ENCODE measurements at regions not wholly inside any gene's neighbourhood (a gene's known extent, or its start where the extent isn't known, plus 50 kb on each side); places are given as distances from the start of the nearest gene placed in this dataset.

GRCh38 chr3:195005251-195005620, 265.7 kb downstream of the XXYLT1 start:
- DNase-seq = no peak
- Histone ChIP-seq H3K27me3 (ENCODE audit: insufficient read depth, low read length, poor library complexity, severe bottlenecking) (no peaks in the 10 kb centered on the region), H3K4me1 (ENCODE audit: insufficient read depth, low read length) (no peaks in the 10 kb centered on the region), H3K27ac (ENCODE audit: low read depth, low read length) (no peak overlapping the region), H3K9me3 (ENCODE audit: low read length) (no peaks in the 10 kb centered on the region), H3K4me3 (ENCODE audit: low read length) (no peak overlapping the region), H3K36me3 (ENCODE audit: insufficient read depth, low read length) (no peaks in the 10 kb centered on the region)
- ChIA-PET CTCF (no interaction called here), POLR2A (no interaction called here)
- Mint-ChIP-seq H3K36me3 (no peaks in the 10 kb centered on the region), H3K27ac (no peak overlapping the region), H3K9me3 (no peaks in the 10 kb centered on the region), H3K4me1 (no peaks in the 10 kb centered on the region), H3K4me3 (no peak overlapping the region), H3K27me3 (peaks cover 13 to 22% of the 10 kb centered on the region in 2 donors)

DNA sequence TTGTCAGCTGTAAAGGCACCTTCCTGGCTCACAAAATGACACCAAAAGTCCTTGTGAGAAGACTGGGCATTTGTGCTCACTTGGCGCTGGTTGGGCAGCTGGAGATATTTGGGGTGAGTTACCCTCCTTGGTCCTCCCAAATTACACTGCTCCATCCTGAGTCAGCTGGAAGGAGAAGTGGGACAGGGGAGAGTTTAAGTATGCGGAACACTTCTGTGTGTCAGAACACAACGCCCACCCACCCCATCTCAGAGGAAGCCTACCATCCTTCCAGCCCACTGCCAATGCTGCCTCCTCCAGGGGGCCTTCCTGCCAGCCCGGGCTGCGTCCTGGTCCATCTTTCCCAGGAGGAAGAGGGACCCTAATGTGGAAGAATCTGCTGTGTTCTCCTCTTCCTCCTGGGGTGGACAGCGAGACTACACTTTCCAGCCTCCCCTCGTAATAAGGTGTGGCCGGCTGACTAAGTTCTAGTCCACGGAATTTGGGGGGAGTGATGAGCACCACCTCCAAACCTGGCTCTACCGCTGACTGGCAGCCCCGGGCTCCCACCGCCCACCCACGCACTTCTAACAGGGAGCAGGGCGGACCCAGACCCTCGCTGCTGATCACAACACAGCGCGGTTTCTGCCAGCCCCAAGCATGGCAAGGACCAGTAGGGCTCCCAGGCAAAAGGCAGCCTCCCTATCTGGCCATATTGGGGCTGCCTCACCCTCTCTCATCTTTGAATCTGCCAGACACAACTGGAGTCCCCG, 265.0 kb downstream of the XXYLT1 start:
- DNase-seq = no peak
- no peaks in the 10 kb centered on the region for H3K4me1 Mint-ChIP-seq
- H3K27ac ChIP-seq (ENCODE audit: low read depth, low read length) = no peak overlapping the region
- CTCF ChIA-PET = no interaction called here
- no peaks in the 10 kb centered on the region for H3K9me3 Mint-ChIP-seq
- H3K27ac Mint-ChIP-seq = no peak overlapping the region
- H3K4me1 ChIP-seq (ENCODE audit: insufficient read depth, low read length) = no peaks in the 10 kb centered on the region
- H3K27me3 Mint-ChIP-seq = peaks cover 13 to 22% of the 10 kb centered on the region in 2 donors
- H3K4me3 ChIP-seq (ENCODE audit: low read length) = no peak overlapping the region
- no peaks in the 10 kb centered on the region for H3K27me3 ChIP-seq (ENCODE audit: insufficient read depth, low read length, poor library complexity, severe bottlenecking)
- H3K9me3 ChIP-seq (ENCODE audit: low read length) = no peaks in the 10 kb centered on the region
- no peaks in the 10 kb centered on the region for H3K36me3 Mint-ChIP-seq
- POLR2A ChIA-PET = no interaction called here
- H3K4me3 Mint-ChIP-seq = no peak overlapping the region
- H3K36me3 ChIP-seq (ENCODE audit: insufficient read depth, low read length) = no peaks in the 10 kb centered on the region

DNA sequence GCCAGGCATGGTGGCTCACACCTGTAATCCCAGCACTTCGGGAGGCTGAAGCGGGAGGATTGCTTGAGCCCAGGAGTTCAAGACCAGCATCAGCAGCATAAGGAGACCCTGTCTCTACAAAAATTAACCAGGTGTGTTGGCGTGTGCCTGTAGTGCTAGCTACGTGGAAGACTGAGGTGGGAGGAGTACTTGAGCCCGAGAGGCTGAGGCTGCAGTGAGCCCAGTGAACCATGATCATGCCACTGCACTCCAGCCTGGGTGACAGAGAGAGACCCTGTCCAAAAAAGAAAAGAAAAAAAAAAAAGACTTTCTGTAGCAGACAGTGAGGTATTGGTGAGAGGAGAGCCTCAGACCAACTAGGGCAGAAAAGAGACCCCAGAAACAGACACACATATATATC, 263.8 kb downstream of the XXYLT1 start:
- Histone ChIP-seq H3K27me3 (ENCODE audit: insufficient read depth, low read length, poor library complexity, severe bottlenecking) (no peaks in the 10 kb centered on the region), H3K9me3 (ENCODE audit: low read length) (no peaks in the 10 kb centered on the region), H3K36me3 (ENCODE audit: insufficient read depth, low read length) (no peaks in the 10 kb centered on the region), H3K27ac (ENCODE audit: low read depth, low read length) (no peak overlapping the region), H3K4me3 (ENCODE audit: low read length) (no peak overlapping the region), H3K4me1 (ENCODE audit: insufficient read depth, low read length) (no peaks in the 10 kb centered on the region)
- ChIA-PET POLR2A (no interaction called here), CTCF (no interaction called here)
- Mint-ChIP-seq H3K27me3 (peaks cover 10 to 22% of the 10 kb centered on the region in 2 donors), H3K4me3 (no peak overlapping the region), H3K27ac (no peak overlapping the region), H3K4me1 (no peaks in the 10 kb centered on the region), H3K36me3 (no peaks in the 10 kb centered on the region), H3K9me3 (no peaks in the 10 kb centered on the region)
- no peak for DNase-seq

DNA sequence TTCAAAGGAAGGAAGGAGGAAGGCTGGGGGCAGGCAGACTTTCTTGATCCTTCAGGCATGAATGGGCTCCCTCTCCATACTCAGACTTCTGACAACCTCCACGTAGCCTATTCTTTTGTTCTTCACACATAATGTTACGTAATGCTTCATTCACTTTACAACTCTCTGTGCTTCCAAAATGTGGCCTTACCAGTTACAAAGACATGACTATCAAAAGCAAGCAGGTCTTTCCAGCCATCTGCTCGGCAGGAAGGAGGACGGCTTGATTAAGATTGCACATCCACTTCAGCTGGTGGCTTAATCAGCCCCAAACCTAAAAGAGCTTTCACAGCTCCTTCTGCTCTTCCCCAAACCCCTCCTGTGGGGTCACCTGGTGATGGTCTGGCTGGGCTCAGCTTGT, 263.2 kb downstream of the XXYLT1 start:
- Mint-ChIP-seq H3K27me3 (peaks cover 10 to 21% of the 10 kb centered on the region in 2 donors), H3K4me1 (no peaks in the 10 kb centered on the region), H3K9me3 (no peaks in the 10 kb centered on the region), H3K36me3 (no peaks in the 10 kb centered on the region), H3K27ac (no peak overlapping the region), H3K4me3 (no peak overlapping the region)
- ChIA-PET POLR2A (no interaction called here), CTCF (no interaction called here)
- Histone ChIP-seq H3K27me3 (ENCODE audit: insufficient read depth, low read length, poor library complexity, severe bottlenecking) (no peaks in the 10 kb centered on the region), H3K4me3 (ENCODE audit: low read length) (no peak overlapping the region), H3K27ac (ENCODE audit: low read depth, low read length) (no peak overlapping the region), H3K4me1 (ENCODE audit: insufficient read depth, low read length) (no peaks in the 10 kb centered on the region), H3K9me3 (ENCODE audit: low read length) (no peaks in the 10 kb centered on the region), H3K36me3 (ENCODE audit: insufficient read depth, low read length) (no peaks in the 10 kb centered on the region)
- DNase-seq = no peak

GRCh38 chr3:195008816-195009215, 262.1 kb downstream of the XXYLT1 start:
- Mint-ChIP-seq H3K4me3 (no peak overlapping the region), H3K27ac (no peak overlapping the region), H3K36me3 (no peaks in the 10 kb centered on the region), H3K4me1 (no peaks in the 10 kb centered on the region), H3K27me3 (peaks cover 14 to 17% of the 10 kb centered on the region in 2 donors), H3K9me3 (no peaks in the 10 kb centered on the region)
- no peaks in the 10 kb centered on the region for H3K36me3 ChIP-seq (ENCODE audit: insufficient read depth, low read length)
- no peaks in the 10 kb centered on the region for H3K4me1 ChIP-seq (ENCODE audit: insufficient read depth, low read length)
- POLR2A ChIA-PET = no interaction called here
- H3K27ac ChIP-seq (ENCODE audit: low read depth, low read length) = no peak overlapping the region
- no peaks in the 10 kb centered on the region for H3K9me3 ChIP-seq (ENCODE audit: low read length)
- no peak for DNase-seq
- H3K4me3 ChIP-seq (ENCODE audit: low read length) = no peak overlapping the region
- CTCF ChIA-PET = no interaction called here
- no peaks in the 10 kb centered on the region for H3K27me3 ChIP-seq (ENCODE audit: insufficient read depth, low read length, poor library complexity, severe bottlenecking)

- ChIA-PET CTCF (no interaction called here), POLR2A (interaction anchor here (0.6 kb wide), 1 partner anchor 805 kb away, joined by 3 read pairs; no protein-coding TSS in a partner anchor)
- H3K4me1 ChIP-seq (ENCODE audit: insufficient read depth, low read length) = no peaks in the 10 kb centered on the region
- no peaks in the 10 kb centered on the region for H3K9me3 ChIP-seq (ENCODE audit: low read length)
- DNase-seq = no peak
- Mint-ChIP-seq H3K4me1 (peaks cover 0 to under 1% (median 0%) of the 10 kb centered on the region in 3 donors), H3K27ac (no peak overlapping the region), H3K36me3 (no peaks in the 10 kb centered on the region), H3K4me3 (no peak overlapping the region), H3K27me3 (peaks cover 10 to 14% of the 10 kb centered on the region in 2 donors), H3K9me3 (no peaks in the 10 kb centered on the region)
- no peaks in the 10 kb centered on the region for H3K27me3 ChIP-seq (ENCODE audit: insufficient read depth, low read length, poor library complexity, severe bottlenecking)
- no peaks in the 10 kb centered on the region for H3K36me3 ChIP-seq (ENCODE audit: insufficient read depth, low read length)
- H3K4me3 ChIP-seq (ENCODE audit: low read length) = no peak overlapping the region
- no peak overlapping the region for H3K27ac ChIP-seq (ENCODE audit: low read depth, low read length)
Observed at GRCh38 chr3:195009616-195010015, 261.3 kb downstream of the XXYLT1 start.

DNA sequence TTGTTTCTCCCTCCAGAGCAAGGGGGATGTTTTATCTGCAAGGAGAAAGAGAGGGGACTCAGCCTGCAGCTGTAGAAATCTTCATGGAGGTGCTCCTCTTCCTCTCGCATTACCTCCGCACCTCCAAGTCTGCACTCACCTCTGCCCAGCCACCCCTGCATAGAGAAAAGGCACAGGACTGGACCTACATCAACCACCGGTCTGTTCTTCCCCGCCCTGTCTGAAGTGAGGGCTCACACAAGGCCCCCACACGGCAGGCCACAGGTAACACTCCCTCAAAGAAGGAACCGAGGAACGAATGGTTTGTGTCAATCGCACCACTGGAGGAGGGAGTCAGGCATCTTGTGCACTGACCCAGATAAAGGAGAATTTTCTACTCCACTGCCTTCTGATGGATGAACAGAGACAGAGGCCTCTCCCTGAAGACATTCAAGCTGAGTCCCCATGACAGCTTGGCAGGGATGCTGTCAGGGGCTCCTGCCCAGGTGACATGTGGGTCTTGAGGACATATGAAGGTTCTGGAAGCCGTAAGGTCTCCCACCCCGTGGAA, 260.3 kb downstream of the XXYLT1 start:
- Histone ChIP-seq H3K27ac (ENCODE audit: low read depth, low read length) (no peak overlapping the region), H3K4me3 (ENCODE audit: low read length) (no peak overlapping the region), H3K27me3 (ENCODE audit: insufficient read depth, low read length, poor library complexity, severe bottlenecking) (no peaks in the 10 kb centered on the region), H3K9me3 (ENCODE audit: low read length) (no peaks in the 10 kb centered on the region), H3K36me3 (ENCODE audit: insufficient read depth, low read length) (no peaks in the 10 kb centered on the region), H3K4me1 (ENCODE audit: insufficient read depth, low read length) (no peaks in the 10 kb centered on the region)
- ChIA-PET CTCF (no interaction called here), POLR2A (interaction anchor here (0.6 kb wide), 1 partner anchor 804 kb away, joined by 3 read pairs; no protein-coding TSS in a partner anchor)
- H3K4me3 Mint-ChIP-seq = no peak overlapping the region
- peaks cover 5 to 6% (median 6%) of the 10 kb centered on the region in 3 donors for H3K4me1 Mint-ChIP-seq
- peaks cover 10% of the 10 kb centered on the region in 2 donors for H3K27me3 Mint-ChIP-seq
- no peak overlapping the region for H3K27ac Mint-ChIP-seq
- DNase-seq = no peak
- H3K9me3 Mint-ChIP-seq = no peaks in the 10 kb centered on the region
- no peaks in the 10 kb centered on the region for H3K36me3 Mint-ChIP-seq

GRCh38 chr3:195011231-195011834, 259.6 kb downstream of the XXYLT1 start:
- H3K9me3 Mint-ChIP-seq = no peaks in the 10 kb centered on the region
- no peaks in the 10 kb centered on the region for H3K27me3 ChIP-seq (ENCODE audit: insufficient read depth, low read length, poor library complexity, severe bottlenecking)
- no peaks in the 10 kb centered on the region for H3K9me3 ChIP-seq (ENCODE audit: low read length)
- H3K27ac ChIP-seq (ENCODE audit: low read depth, low read length) = no peak overlapping the region
- peaks cover 11 to 12% of the 10 kb centered on the region in 2 donors for H3K27me3 Mint-ChIP-seq
- no peak overlapping the region for H3K4me3 Mint-ChIP-seq
- CTCF ChIA-PET = no interaction called here
- no peaks in the 10 kb centered on the region for H3K4me1 ChIP-seq (ENCODE audit: insufficient read depth, low read length)
- no peaks in the 10 kb centered on the region for H3K36me3 ChIP-seq (ENCODE audit: insufficient read depth, low read length)
- H3K4me1 Mint-ChIP-seq = peaks cover 5 to 6% (median 6%) of the 10 kb centered on the region in 3 donors
- no peak overlapping the region for H3K27ac Mint-ChIP-seq
- no peak overlapping the region for H3K4me3 ChIP-seq (ENCODE audit: low read length)
- POLR2A ChIA-PET = no interaction called here
- DNase-seq = peak in 1 of 5 donors; percentile 11
- H3K36me3 Mint-ChIP-seq = no peaks in the 10 kb centered on the region

Measured in CD8-positive, alpha-beta memory T cell (primary cell).